Activated T-helper 17 cell treated with anti-CD3 and anti-CD28 coated beads, Interleukin-2, amount 50 U/mL, for 72 hours (primary cell): ENCODE measurements at regions not wholly inside any gene's neighbourhood (a gene's known extent, or its start where the extent isn't known, plus 50 kb on each side); places are given as distances from the start of the nearest gene placed in this dataset.
"Not testable (repeated sequence)": the region's sequence is repeated elsewhere in the genome, so short reads cannot be mapped to it uniquely, and the experiment has no call there.

Experiments used
- ATAC-seq: fragments of 150-1000 bp; cut with Tn5 transposase; replicated peaks from 2 replicates; pipeline ENCODE4 v1.10.0; 2021; ENCODE audit warnings: mild to moderate bottlenecking, moderate library complexity
- H3K27ac Mint-ChIP-seq: one replicate; pipeline ENCODE4 v1.8.0; 2022; ENCODE audit warnings: mixed read lengths
- H3K27me3 Mint-ChIP-seq: one replicate; pipeline ENCODE4 v1.8.0; 2022; ENCODE audit warnings: mixed read lengths
- H3K36me3 Mint-ChIP-seq: one replicate; pipeline ENCODE4 v1.8.0; 2022; ENCODE audit warnings: low read depth, mild to moderate bottlenecking, mixed read lengths
- H3K4me1 Mint-ChIP-seq: one replicate; pipeline ENCODE4 v1.8.0; 2022; ENCODE audit warnings: mixed read lengths
- H3K4me3 Mint-ChIP-seq: one replicate; pipeline ENCODE4 v1.8.0; 2022; ENCODE audit warnings: mild to moderate bottlenecking, mixed read lengths
- H3K9me3 Mint-ChIP-seq: one replicate; pipeline ENCODE4 v1.8.0; 2022; ENCODE audit warnings: mixed read lengths

DNA sequence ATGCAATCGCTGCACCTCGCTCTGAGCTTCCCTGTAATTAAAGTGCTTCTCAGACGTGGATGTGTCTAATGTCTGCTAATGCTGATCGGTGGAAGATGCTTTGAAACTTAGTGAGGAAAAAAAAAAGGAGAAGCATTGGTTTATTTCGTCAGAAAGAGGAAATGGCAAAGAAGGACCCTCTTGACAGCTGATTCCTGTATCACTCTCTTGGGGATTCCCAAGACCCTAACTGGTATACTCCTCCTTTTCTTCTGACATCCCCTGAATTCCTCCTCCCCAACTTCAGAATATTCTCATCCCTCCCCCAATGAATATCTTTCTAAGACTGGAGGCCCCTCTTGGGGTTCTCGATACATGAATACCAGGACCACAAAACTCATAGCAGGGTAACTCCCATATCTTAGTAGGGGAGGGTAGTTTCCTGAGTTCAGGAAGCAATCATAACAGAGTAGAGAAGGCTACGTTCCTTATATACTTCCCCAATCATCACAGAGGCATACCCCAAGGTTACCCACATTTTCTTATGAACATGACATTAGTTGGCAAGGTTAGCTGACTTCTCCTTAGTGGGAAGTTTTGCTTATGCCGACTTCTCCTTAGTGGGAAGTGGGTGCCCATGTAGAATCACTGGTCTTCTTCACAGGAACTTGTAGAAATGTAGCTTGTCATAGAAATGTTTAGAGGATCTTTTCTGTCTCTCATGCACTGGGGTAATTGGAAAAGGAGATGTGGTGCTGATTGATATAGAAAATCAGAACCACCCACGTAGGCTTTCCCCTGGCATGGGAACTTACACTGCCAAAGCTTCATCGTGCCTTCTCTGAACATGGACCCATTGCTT is 63.8 kb upstream of the ATXN1 start:
- Mint-ChIP-seq H3K27ac (no peak overlapping the region), H3K36me3 (no peaks in the 10 kb centered on the region), H3K4me3 (no peak overlapping the region), H3K27me3 (peaks cover 20% of the 10 kb centered on the region), H3K4me1 (no peaks in the 10 kb centered on the region), H3K9me3 (peaks cover 4% of the 10 kb centered on the region)
- ATAC-seq, result peak; percentile 52

- no peak for ATAC-seq
- H3K36me3 Mint-ChIP-seq, result no peaks in the 10 kb centered on the region
- H3K27ac Mint-ChIP-seq, result no peak overlapping the region
- H3K9me3 Mint-ChIP-seq, result peaks cover 4% of the 10 kb centered on the region
- no peak overlapping the region for H3K4me3 Mint-ChIP-seq
- peaks cover 20% of the 10 kb centered on the region for H3K27me3 Mint-ChIP-seq
- H3K4me1 Mint-ChIP-seq, result no peaks in the 10 kb centered on the region
Measured at GRCh38 chr6:16823718-16824352, 62.6 kb upstream of the ATXN1 start.

- H3K4me1 Mint-ChIP-seq, result no peaks in the 10 kb centered on the region
- H3K27me3 Mint-ChIP-seq, result peaks cover 20% of the 10 kb centered on the region
- ATAC-seq, result no peak
- no peaks in the 10 kb centered on the region for H3K9me3 Mint-ChIP-seq
- H3K4me3 Mint-ChIP-seq, result no peak overlapping the region
- H3K27ac Mint-ChIP-seq, result no peak overlapping the region
- no peaks in the 10 kb centered on the region for H3K36me3 Mint-ChIP-seq
Measured at GRCh38 chr6:16822975-16823717, 61.9 kb upstream of the ATXN1 start.

GRCh38 chr6:16822529-16822928 is 61.3 kb upstream of the ATXN1 start:
- Mint-ChIP-seq H3K27ac (no peak overlapping the region), H3K4me3 (no peak overlapping the region), H3K9me3 (no peaks in the 10 kb centered on the region), H3K4me1 (no peaks in the 10 kb centered on the region), H3K27me3 (peaks cover 20% of the 10 kb centered on the region), H3K36me3 (no peaks in the 10 kb centered on the region)
- ATAC-seq, result no peak

GRCh38 chr6:16821834-16822264 is 60.6 kb upstream of the ATXN1 start:
- ATAC-seq, result no peak
- Mint-ChIP-seq H3K36me3 (no peaks in the 10 kb centered on the region), H3K4me3 (no peak overlapping the region), H3K27me3 (peaks cover 15% of the 10 kb centered on the region), H3K4me1 (no peaks in the 10 kb centered on the region), H3K27ac (no peak overlapping the region), H3K9me3 (no peaks in the 10 kb centered on the region)

DNA sequence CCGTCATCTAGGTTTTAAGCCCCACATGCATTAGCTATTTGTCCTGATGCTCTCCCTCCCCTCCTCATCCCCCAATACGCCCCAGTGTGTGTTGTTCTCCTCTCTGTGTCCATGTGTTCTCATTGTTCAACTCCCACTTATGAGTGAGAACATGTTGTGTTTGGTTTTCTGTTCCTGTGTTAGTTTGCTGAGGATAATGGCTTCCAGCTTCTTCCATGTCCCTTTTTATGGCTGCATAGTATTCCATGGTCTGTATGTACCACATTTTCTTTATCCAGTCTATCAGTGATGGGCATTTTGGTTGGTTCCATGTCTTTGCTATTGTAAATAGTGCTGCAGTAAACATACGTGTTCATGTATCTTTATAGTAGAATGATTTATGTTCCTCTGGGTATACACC is 59.0 kb upstream of the ATXN1 start:
- H3K4me3 Mint-ChIP-seq, ATAC-seq, H3K27ac Mint-ChIP-seq, H3K36me3 Mint-ChIP-seq, H3K9me3 Mint-ChIP-seq, H3K4me1 Mint-ChIP-seq: not testable (repeated sequence)
- H3K27me3 Mint-ChIP-seq, result peaks cover 12% of the 10 kb centered on the region

DNA sequence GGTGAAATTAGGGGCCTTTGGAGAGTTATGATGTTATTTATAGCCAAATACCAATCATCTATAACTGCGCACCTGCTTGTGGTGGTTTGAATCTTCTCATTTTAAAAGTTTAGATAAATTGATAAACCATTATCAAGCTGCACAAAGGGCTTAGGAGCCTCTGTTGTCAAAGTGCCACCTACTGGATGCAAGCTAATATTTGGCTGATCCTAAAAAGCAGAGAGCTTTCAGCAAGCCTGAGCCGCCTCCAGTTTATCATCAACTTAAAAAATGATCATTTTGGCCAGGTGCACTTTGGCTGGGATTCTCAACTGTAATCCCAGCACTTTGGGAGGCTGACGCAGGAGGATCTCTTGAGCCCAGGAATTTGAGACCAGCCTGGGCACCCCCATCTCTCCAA is 58.5 kb upstream of the ATXN1 start:
- ATAC-seq, result no peak
- H3K9me3 Mint-ChIP-seq, result no peaks in the 10 kb centered on the region
- H3K27ac Mint-ChIP-seq, result no peak overlapping the region
- no peak overlapping the region for H3K4me3 Mint-ChIP-seq
- no peaks in the 10 kb centered on the region for H3K36me3 Mint-ChIP-seq
- peaks cover 12% of the 10 kb centered on the region for H3K27me3 Mint-ChIP-seq
- no peaks in the 10 kb centered on the region for H3K4me1 Mint-ChIP-seq

- no peak for ATAC-seq
- Mint-ChIP-seq H3K36me3 (no peaks in the 10 kb centered on the region), H3K27me3 (peaks cover 12% of the 10 kb centered on the region), H3K4me1 (no peaks in the 10 kb centered on the region), H3K9me3 (no peaks in the 10 kb centered on the region), H3K4me3 (no peak overlapping the region), H3K27ac (no peak overlapping the region)
Measured at GRCh38 chr6:16818992-16819626, 57.8 kb upstream of the ATXN1 start.

- no peak for ATAC-seq
- H3K9me3 Mint-ChIP-seq, result peaks cover 10% of the 10 kb centered on the region
- H3K4me3 Mint-ChIP-seq, result no peak overlapping the region
- H3K27ac Mint-ChIP-seq, result no peak overlapping the region
- peaks cover 6% of the 10 kb centered on the region for H3K27me3 Mint-ChIP-seq
- no peaks in the 10 kb centered on the region for H3K36me3 Mint-ChIP-seq
- no peaks in the 10 kb centered on the region for H3K4me1 Mint-ChIP-seq
Measured at GRCh38 chr6:16817594-16817993, 56.3 kb upstream of the ATXN1 start.

DNA sequence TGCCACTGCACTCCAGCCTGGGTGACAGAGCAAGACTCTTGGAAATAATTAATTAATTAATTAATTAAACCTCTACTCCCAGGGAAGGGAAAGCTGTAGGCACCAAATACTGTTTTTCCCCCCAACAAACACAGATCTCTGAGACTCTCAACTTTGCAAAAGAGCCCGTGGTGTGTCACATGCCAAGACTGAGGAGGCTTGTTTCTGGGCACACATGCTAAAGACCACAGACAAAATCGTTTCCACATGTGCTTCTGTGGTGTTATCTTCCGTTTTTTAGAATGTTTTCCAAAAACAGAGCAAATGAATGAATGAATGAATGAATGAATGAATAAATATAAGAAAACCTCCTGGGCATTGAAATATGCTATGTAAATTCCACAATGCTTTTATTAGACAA is 55.6 kb upstream of the ATXN1 start:
- no peaks in the 10 kb centered on the region for H3K36me3 Mint-ChIP-seq
- no peak for ATAC-seq
- H3K4me1 Mint-ChIP-seq, result no peaks in the 10 kb centered on the region
- H3K9me3 Mint-ChIP-seq, result peaks cover 14% of the 10 kb centered on the region
- no peak overlapping the region for H3K27ac Mint-ChIP-seq
- H3K27me3 Mint-ChIP-seq, result peaks cover 6% of the 10 kb centered on the region
- H3K4me3 Mint-ChIP-seq, result no peak overlapping the region

DNA sequence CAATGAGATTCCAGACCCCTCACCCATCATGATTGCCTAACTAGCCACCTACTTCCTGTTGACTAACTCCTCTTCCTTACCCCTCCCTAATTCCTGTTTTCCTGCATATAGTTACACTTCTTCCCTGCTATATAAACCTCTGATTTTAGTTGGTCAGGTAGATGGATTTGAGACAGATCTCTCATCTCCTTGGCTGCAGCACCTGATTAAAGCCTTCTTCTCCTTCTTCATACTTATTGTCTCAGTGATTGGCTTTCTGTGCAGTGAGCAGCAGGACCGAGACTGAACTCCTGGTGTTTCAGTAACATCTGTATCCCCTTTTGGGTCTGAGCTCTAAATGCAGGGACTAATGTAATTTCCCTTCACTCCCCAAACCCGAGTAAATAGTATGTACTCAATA is 51.7 kb upstream of the ATXN1 start:
- Mint-ChIP-seq H3K36me3 (no peaks in the 10 kb centered on the region), H3K27me3 (no peaks in the 10 kb centered on the region), H3K27ac (no peak overlapping the region), H3K9me3 (peaks cover 14% of the 10 kb centered on the region), H3K4me3 (no peak overlapping the region), H3K4me1 (no peaks in the 10 kb centered on the region)
- ATAC-seq, result no peak

DNA sequence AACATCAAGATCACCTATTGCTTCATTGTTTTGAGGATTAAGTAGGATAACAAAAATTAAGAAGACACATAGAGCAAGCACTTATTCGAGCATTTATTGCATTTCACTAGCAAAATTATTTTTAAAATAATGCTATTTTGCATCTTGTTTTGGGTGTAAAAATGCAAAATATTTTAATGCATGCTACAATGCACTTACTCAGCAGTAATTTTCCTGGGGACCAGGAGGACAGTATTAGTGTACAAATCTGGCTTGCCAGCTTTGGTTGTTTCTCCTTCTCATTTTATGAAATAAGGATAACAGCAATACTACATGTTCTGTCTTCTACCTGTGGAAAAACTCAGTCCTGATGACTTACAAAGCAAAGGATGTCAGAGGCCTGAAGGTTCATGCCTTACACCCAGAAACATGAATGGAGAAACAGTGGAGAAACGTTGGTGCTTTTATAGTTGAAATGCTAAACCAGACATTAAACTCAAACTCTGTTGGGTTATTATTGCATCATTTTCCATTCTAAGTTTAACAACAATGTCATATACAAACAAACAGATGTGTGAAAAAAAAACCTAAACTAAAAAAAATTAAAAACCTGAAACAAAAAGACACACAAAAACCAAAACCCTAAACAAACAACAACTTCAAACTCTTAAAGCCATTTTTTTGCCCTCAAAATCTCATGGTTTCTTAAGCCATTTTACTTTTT is 50.2 kb upstream of the ATXN1 start:
- Mint-ChIP-seq H3K36me3 (no peaks in the 10 kb centered on the region), H3K27ac (no peak overlapping the region), H3K4me3 (no peak overlapping the region), H3K27me3 (no peaks in the 10 kb centered on the region), H3K9me3 (peaks cover 14% of the 10 kb centered on the region), H3K4me1 (no peaks in the 10 kb centered on the region)
- no peak for ATAC-seq
